Jurkat, Clone E6-1 (cell line): ENCODE measurements at regions not wholly inside any gene's neighbourhood (a gene's known extent, or its start where the extent isn't known, plus 50 kb on each side); places are given as distances from the start of the nearest gene placed in this dataset.

Experiments used
- DNase-seq: peaks from one replicate; pipeline ENCODE4 v3.0.0-alpha.2; 2011; ENCODE audit warnings: low read depth, low spot score
- H3K4me3 ChIP-seq: 2 replicates; pipeline ENCODE4 v1.5.1; 2011; ENCODE audit warnings: mild to moderate bottlenecking, low read length, control low read depth, moderate library complexity

- DNase-seq, result no peak
Observed at GRCh38 chr6:25010176-25010575, 74.4 kb upstream of the RIPOR2 start.

GRCh38 chr6:25010902-25011625, 75.3 kb upstream of the RIPOR2 start:
- DNase-seq, result no peak
- no peak overlapping the region for H3K4me3 ChIP-seq

More at GRCh38 chr6:25010176-25010575, 74.4 kb upstream of the RIPOR2 start:
- no peak overlapping the region for H3K4me3 ChIP-seq

- no peak for DNase-seq
- no peak overlapping the region for H3K4me3 ChIP-seq
Observed at GRCh38 chr6:25012657-25013056, 76.9 kb upstream of the RIPOR2 start.

- DNase-seq, result no peak
- no peak overlapping the region for H3K4me3 ChIP-seq
Observed at GRCh38 chr6:25013246-25013645, 77.5 kb upstream of the RIPOR2 start.

- H3K4me3 ChIP-seq, result no peak overlapping the region
- no peak for DNase-seq
Observed at GRCh38 chr6:25014369-25014768, 78.6 kb upstream of the RIPOR2 start.

- no peak overlapping the region for H3K4me3 ChIP-seq
- no peak for DNase-seq
Observed at GRCh38 chr6:25014791-25015560, 79.2 kb upstream of the RIPOR2 start.

- DNase-seq, result no peak
- no peak overlapping the region for H3K4me3 ChIP-seq
Observed at GRCh38 chr6:25016014-25016720, 80.4 kb upstream of the RIPOR2 start.

GRCh38 chr6:25017486-25017885, 81.7 kb upstream of the RIPOR2 start:
- no peak for DNase-seq
- H3K4me3 ChIP-seq, result no peak overlapping the region

- DNase-seq, result peak; percentile 72
- H3K4me3 ChIP-seq, result no peak overlapping the region
Observed at GRCh38 chr6:25017932-25018567, 82.3 kb upstream of the RIPOR2 start.

- no peak for DNase-seq
- no peak overlapping the region for H3K4me3 ChIP-seq
Observed at GRCh38 chr6:25018568-25018954, 82.8 kb upstream of the RIPOR2 start.

- H3K4me3 ChIP-seq, result no peak overlapping the region
- no peak for DNase-seq
Observed at GRCh38 chr6:25022140-25022553, 86.4 kb upstream of the RIPOR2 start.

GRCh38 chr6:25023781-25024180, 88.0 kb upstream of the RIPOR2 start:
- DNase-seq, result no peak
- no peak overlapping the region for H3K4me3 ChIP-seq

GRCh38 chr6:25024821-25025220, 89.1 kb upstream of the RIPOR2 start:
- no peak overlapping the region for H3K4me3 ChIP-seq
- no peak for DNase-seq

- H3K4me3 ChIP-seq, result no peak overlapping the region
- DNase-seq, result no peak
Observed at GRCh38 chr6:25025248-25025918, 89.6 kb upstream of the RIPOR2 start.

- no peak for DNase-seq
- no peak overlapping the region for H3K4me3 ChIP-seq
Observed at GRCh38 chr6:25025919-25026301, 90.2 kb upstream of the RIPOR2 start.

- no peak overlapping the region for H3K4me3 ChIP-seq
- DNase-seq, result no peak
Observed at GRCh38 chr6:25026723-25027122, 91.0 kb upstream of the RIPOR2 start.

- no peak overlapping the region for H3K4me3 ChIP-seq
- no peak for DNase-seq
Observed at GRCh38 chr6:25027221-25027916, 91.6 kb upstream of the RIPOR2 start.

- no peak overlapping the region for H3K4me3 ChIP-seq
- no peak for DNase-seq
Observed at GRCh38 chr6:25028328-25028727, 92.6 kb upstream of the RIPOR2 start.

- DNase-seq, result no peak
- H3K4me3 ChIP-seq, result no peak overlapping the region
Observed at GRCh38 chr6:25032934-25033333, 97.2 kb upstream of the RIPOR2 start.
